Ascending aorta (tissue), 2 donors: ENCODE measurements at regions not wholly inside any gene's neighbourhood (a gene's known extent, or its start where the extent isn't known, plus 50 kb on each side); places are given as distances from the start of the nearest gene placed in this dataset.

ENCODE experiments used
- DNase-seq, 2 donors: peaks; one replicate each; pipeline ENCODE4 v3.0.0-alpha.2; 2019; ENCODE audit warnings: low spot score in 2 of 2
- H3K27ac ChIP-seq, 2 donors: fragments of 200-600 bp; sonication (generic); one replicate each; pipeline ENCODE4 v1.5.1; 2016 to 2017; ENCODE audit warnings: mild to moderate bottlenecking in 1 of 2
- H3K27me3 ChIP-seq: fragments of 200-600 bp; sonication (generic); one replicate; pipeline ENCODE4 v1.5.1; 2017
- H3K36me3 ChIP-seq, 2 donors: fragments of 200-600 bp; sonication (generic); one replicate each; pipeline ENCODE4 v1.5.1; 2016
- H3K4me1 ChIP-seq, 2 donors: fragments of 200-600 bp; sonication (generic); one replicate each; pipeline ENCODE4 v1.5.1; 2016 to 2017; ENCODE audit warnings: mild to moderate bottlenecking in 1 of 2
- H3K4me3 ChIP-seq, 2 donors: fragments of 200-600 bp; sonication (generic); one replicate each; pipeline ENCODE4 v1.5.1; 2016 to 2017; ENCODE audit warnings: mild to moderate bottlenecking in 1 of 2
- H3K9me3 ChIP-seq, 2 donors: fragments of 200-600 bp; sonication (generic); one replicate each; pipeline ENCODE4 v1.5.1; 2016
- CTCF ChIP-seq, 3 experiments: fragments of 200-600 bp in 2 of 3; fragments of 450-650 bp in 1 of 3; sonication (generic) in 2 of 3; IDR thresholded peaks; one replicate each; pipeline ENCODE4 v1.5.1; 2016 to 2019; ENCODE audit warnings: antibody characterized with exemption in 3 of 3, mild to moderate bottlenecking in 1 of 3, moderate library complexity in 1 of 3
- intact Hi-C: fragments of 100-400 bp; cut with DNase I; formaldehyde crosslinking; loops from one replicate; pipeline ENCODE4 v1.15.1; 2023

- no peak for TF ChIP-seq CTCF (IDR thresholded peaks at IDR 0.05)
- intact Hi-C loops = no loop called here
- no peaks in the 10 kb centered on the region for H3K27me3 ChIP-seq
Measured at GRCh38 chr7:97578225-97578624, 153.7 kb upstream of the TAC1 start.

DNA sequence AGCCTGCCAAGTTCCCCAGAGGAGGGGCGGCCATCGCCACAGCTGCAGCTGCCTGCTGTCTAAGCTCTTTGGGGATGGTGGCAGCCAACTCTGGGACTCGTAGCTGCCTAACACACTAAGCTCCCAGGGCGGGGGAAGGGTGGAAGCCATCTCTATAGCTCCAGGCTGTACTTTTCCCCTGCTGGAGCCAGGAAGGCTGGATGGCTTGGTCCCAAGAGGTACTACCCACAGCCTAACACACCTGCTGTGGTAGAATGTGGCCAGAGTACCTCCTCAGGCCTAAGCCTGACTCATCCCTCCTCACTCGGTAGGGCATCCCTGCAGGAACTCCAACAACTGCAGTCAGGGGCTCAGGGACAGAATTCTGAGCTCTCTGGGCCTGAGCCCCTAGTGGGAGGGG lies 151.7 kb upstream of the TAC1 start:
- H3K4me3 ChIP-seq = no peak overlapping the region
- no peak for TF ChIP-seq CTCF (IDR thresholded peaks at IDR 0.05)
- no peaks in the 10 kb centered on the region for H3K36me3 ChIP-seq
- no peak overlapping the region for H3K27ac ChIP-seq
- H3K9me3 ChIP-seq = no peaks in the 10 kb centered on the region
- intact Hi-C loops = loop anchor here (5.0 kb wide), 1 partner anchor 493 kb away; no protein-coding TSS in a partner anchor
- H3K4me1 ChIP-seq = no peaks in the 10 kb centered on the region
- H3K27me3 ChIP-seq = no peaks in the 10 kb centered on the region
- no peak for DNase-seq

More at GRCh38 chr7:97578225-97578624, 153.7 kb upstream of the TAC1 start:
- H3K9me3 ChIP-seq = no peaks in the 10 kb centered on the region
- no peaks in the 10 kb centered on the region for H3K4me1 ChIP-seq
- DNase-seq = no peak
- no peaks in the 10 kb centered on the region for H3K36me3 ChIP-seq
- H3K4me3 ChIP-seq = no peak overlapping the region
- H3K27ac ChIP-seq = no peak overlapping the region

- no peaks in the 10 kb centered on the region for H3K36me3 ChIP-seq
- no peak for TF ChIP-seq CTCF (IDR thresholded peaks at IDR 0.05)
- DNase-seq = no peak
- H3K9me3 ChIP-seq = no peaks in the 10 kb centered on the region
- intact Hi-C loops = no loop called here
- no peak overlapping the region for H3K4me3 ChIP-seq
- H3K27ac ChIP-seq = no peak overlapping the region
- no peaks in the 10 kb centered on the region for H3K27me3 ChIP-seq
- no peaks in the 10 kb centered on the region for H3K4me1 ChIP-seq
Measured at GRCh38 chr7:97595439-97595838, 136.4 kb upstream of the TAC1 start.

GRCh38 chr7:97601931-97602457 lies 129.9 kb upstream of the TAC1 start:
- H3K9me3 ChIP-seq = no peaks in the 10 kb centered on the region
- no peak overlapping the region for H3K27ac ChIP-seq
- no peak for TF ChIP-seq CTCF (IDR thresholded peaks at IDR 0.05)
- H3K4me3 ChIP-seq = no peak overlapping the region
- DNase-seq = no peak
- H3K27me3 ChIP-seq = no peaks in the 10 kb centered on the region
- H3K36me3 ChIP-seq = no peaks in the 10 kb centered on the region
- no peaks in the 10 kb centered on the region for H3K4me1 ChIP-seq
- intact Hi-C loops = no loop called here

DNA sequence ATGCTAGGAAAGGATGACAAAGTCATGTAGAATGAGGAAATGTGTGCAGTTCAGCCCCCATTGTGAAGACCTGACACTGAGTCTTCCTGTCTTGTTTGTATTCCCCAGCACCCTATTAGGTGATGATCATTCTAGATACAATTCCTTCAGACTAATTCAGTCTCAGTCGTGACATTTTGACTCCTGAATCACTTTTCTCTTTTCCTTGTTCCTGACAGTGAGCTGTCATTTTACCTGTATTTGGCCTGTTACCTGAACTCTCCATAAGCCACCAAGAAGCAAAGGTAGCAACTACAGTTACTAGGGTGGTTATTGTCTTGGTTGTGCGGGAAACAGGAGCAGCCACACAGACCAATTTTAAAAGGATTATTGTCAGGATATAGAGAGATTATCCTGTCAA lies 111.4 kb upstream of the TAC1 start:
- Histone ChIP-seq H3K36me3 (no peaks in the 10 kb centered on the region), H3K4me3 (no peak overlapping the region), H3K27me3 (no peaks in the 10 kb centered on the region), H3K9me3 (no peaks in the 10 kb centered on the region), H3K4me1 (no peaks in the 10 kb centered on the region), H3K27ac (no peak overlapping the region)
- intact Hi-C loops = no loop called here
- no peak for TF ChIP-seq CTCF (IDR thresholded peaks at IDR 0.05)
- DNase-seq = no peak

GRCh38 chr7:97623333-97623732 lies 108.6 kb upstream of the TAC1 start:
- intact Hi-C loops = no loop called here
- no peak for DNase-seq
- Histone ChIP-seq H3K27me3 (no peaks in the 10 kb centered on the region), H3K4me1 (no peaks in the 10 kb centered on the region), H3K4me3 (no peak overlapping the region), H3K9me3 (no peaks in the 10 kb centered on the region), H3K36me3 (no peaks in the 10 kb centered on the region), H3K27ac (no peak overlapping the region)
- TF ChIP-seq CTCF (IDR thresholded peaks at IDR 0.05) = no peak
